Osteoblast (primary cell): ENCODE measurements at regions not wholly inside any gene's neighbourhood (a gene's known extent, or its start where the extent isn't known, plus 50 kb on each side); places are given as distances from the start of the nearest gene placed in this dataset.

Experiments
- DNase-seq: peaks from one replicate; pipeline ENCODE4 v3.0.0; 2011; ENCODE audit warnings: low spot score, mixed read lengths; ENCODE audit not compliant: insufficient read length; ENCODE audit errors: missing footprints
- H2AFZ ChIP-seq: 2 replicates; pipeline ENCODE4 v1.6.0; 2011; ENCODE audit warnings: mild to moderate bottlenecking, low read length
- H3K27ac ChIP-seq: 2 replicates; pipeline ENCODE4 v1.5.1; 2011; ENCODE audit warnings: mild to moderate bottlenecking, low read depth, low read length, moderate library complexity
- H3K27me3 ChIP-seq: 2 replicates; pipeline ENCODE4 v1.6.0; 2012; ENCODE audit warnings: mild to moderate bottlenecking, control low read depth, inconsistent platforms, low read length, moderate library complexity; ENCODE audit not compliant: insufficient read depth
- H3K36me3 ChIP-seq: 2 replicates; pipeline ENCODE4 v1.5.1; 2011; ENCODE audit warnings: mild to moderate bottlenecking, low read length, control low read depth, moderate library complexity; ENCODE audit not compliant: insufficient read depth
- H3K4me1 ChIP-seq: 2 replicates; pipeline ENCODE4 v1.5.1; 2011; ENCODE audit warnings: mild to moderate bottlenecking, low read length, control low read depth, moderate library complexity; ENCODE audit not compliant: insufficient read depth
- H3K4me2 ChIP-seq: 2 replicates; pipeline ENCODE4 v1.6.0; 2011; ENCODE audit warnings: mild to moderate bottlenecking, low read length; ENCODE audit not compliant: insufficient read depth
- H3K4me3 ChIP-seq: fragments of 200-600 bp; sonication (generic); 3 replicates; pipeline ENCODE4 v1.5.1; 2012; ENCODE audit warnings: mild to moderate bottlenecking, low read length, inconsistent platforms; ENCODE audit not compliant: insufficient read depth
- H3K79me2 ChIP-seq: 2 replicates; pipeline ENCODE4 v1.6.0; 2012; ENCODE audit warnings: mild to moderate bottlenecking, low read length, control low read depth, inconsistent platforms; ENCODE audit not compliant: insufficient read depth
- H3K9me3 ChIP-seq: 2 replicates; pipeline ENCODE4 v1.5.1; 2011; ENCODE audit warnings: low read depth, low read length, control low read depth
- H4K20me1 ChIP-seq: 2 replicates; pipeline ENCODE4 v1.6.0; 2012; ENCODE audit warnings: mild to moderate bottlenecking, low read length, control low read depth; ENCODE audit not compliant: insufficient read depth
- TF ChIP-seq, protein P1 (sequence below): IDR thresholded peaks from 2 replicates; pipeline ENCODE4 v1.5.1; 2011; ENCODE audit warnings: mild to moderate bottlenecking, low read depth, low read length, moderate library complexity; ENCODE audit errors: extremely low read depth

DNA sequence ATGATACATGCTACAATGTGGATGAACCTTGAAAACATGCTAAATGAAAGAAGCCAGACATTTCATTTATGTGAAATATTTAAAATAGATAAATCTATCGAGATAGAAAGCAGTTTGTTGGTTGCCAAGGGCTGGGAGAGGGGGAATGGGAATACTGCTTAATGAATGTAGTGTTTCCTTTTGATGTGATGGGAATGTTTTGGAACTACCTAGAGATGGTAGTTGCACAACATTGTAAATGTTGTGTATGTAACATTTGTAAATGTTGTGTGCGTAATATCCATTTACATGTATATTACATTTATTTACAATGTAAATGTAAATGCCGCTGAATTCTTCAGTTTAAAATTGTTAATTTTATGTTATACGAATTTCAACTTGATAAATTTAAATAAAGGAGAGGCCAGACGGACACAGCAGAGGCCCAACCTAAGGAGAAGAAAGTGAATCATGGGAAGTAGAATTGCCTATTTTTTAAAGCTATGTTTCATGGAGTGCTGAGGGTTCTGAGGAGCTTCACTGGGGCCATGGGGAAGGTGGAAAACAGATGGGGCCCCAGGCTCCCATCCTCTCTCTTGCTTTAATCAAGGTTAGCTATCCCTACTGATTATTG lies 60.0 kb upstream of the TEX13D start:
- no peaks in the 10 kb centered on the region for H3K9me3 ChIP-seq
- H3K4me1 ChIP-seq, result no peaks in the 10 kb centered on the region
- no peaks in the 10 kb centered on the region for H3K36me3 ChIP-seq
- TF ChIP-seq, protein P1, sequence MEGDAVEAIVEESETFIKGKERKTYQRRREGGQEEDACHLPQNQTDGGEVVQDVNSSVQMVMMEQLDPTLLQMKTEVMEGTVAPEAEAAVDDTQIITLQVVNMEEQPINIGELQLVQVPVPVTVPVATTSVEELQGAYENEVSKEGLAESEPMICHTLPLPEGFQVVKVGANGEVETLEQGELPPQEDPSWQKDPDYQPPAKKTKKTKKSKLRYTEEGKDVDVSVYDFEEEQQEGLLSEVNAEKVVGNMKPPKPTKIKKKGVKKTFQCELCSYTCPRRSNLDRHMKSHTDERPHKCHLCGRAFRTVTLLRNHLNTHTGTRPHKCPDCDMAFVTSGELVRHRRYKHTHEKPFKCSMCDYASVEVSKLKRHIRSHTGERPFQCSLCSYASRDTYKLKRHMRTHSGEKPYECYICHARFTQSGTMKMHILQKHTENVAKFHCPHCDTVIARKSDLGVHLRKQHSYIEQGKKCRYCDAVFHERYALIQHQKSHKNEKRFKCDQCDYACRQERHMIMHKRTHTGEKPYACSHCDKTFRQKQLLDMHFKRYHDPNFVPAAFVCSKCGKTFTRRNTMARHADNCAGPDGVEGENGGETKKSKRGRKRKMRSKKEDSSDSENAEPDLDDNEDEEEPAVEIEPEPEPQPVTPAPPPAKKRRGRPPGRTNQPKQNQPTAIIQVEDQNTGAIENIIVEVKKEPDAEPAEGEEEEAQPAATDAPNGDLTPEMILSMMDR, result no peak
- no peaks in the 10 kb centered on the region for H3K27me3 ChIP-seq
- no peak overlapping the region for H3K27ac ChIP-seq
- H3K79me2 ChIP-seq, result no peaks in the 10 kb centered on the region
- no peak overlapping the region for H3K4me2 ChIP-seq
- no peak overlapping the region for H2AFZ ChIP-seq
- H3K4me3 ChIP-seq, result no peak overlapping the region
- no peaks in the 10 kb centered on the region for H4K20me1 ChIP-seq
- no peak for DNase-seq

DNA sequence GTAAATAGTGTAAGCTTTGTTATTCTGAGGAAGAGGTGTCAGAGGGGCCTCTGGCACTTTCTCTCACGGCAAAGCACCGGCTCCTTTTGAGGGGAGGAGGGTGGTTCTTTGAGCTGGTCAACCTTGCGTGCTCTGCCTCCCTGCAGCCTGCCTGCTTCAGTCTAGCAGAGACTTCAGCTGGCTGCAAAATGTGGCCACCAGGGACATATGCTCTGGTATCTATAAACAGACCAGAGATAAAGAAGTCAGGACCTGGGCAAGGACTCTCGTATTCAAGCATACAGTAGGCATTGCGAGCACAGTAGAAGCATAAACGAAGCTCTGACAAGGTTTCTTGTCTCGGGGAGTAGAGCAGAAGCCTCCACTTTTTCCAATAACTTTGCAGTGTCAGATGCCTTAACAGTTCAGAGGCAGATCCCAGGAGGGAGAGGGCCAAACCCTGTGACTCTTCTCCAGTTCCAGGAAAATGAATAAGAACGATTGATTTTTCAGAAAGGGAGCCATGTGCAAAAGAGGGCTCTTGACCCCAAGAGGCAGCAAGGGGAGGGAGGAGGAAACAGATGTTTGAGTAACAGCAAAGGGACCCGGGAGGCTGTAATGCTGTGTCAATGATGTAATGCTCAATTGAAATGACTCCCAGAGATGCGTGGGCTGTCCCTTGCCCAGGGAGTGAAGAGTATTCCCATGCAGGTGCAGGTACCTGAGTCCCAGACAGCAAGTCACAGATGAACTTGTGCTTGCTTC lies 57.9 kb upstream of the TEX13D start:
- Histone ChIP-seq H3K36me3 (no peaks in the 10 kb centered on the region), H2AFZ (no peak overlapping the region), H3K4me1 (no peaks in the 10 kb centered on the region), H3K9me3 (no peaks in the 10 kb centered on the region), H3K27ac (no peak overlapping the region), H3K27me3 (no peaks in the 10 kb centered on the region), H3K79me2 (no peaks in the 10 kb centered on the region), H3K4me3 (no peak overlapping the region), H3K4me2 (no peak overlapping the region), H4K20me1 (no peaks in the 10 kb centered on the region)
- TF ChIP-seq, protein P1, result no peak
- no peak for DNase-seq

DNA sequence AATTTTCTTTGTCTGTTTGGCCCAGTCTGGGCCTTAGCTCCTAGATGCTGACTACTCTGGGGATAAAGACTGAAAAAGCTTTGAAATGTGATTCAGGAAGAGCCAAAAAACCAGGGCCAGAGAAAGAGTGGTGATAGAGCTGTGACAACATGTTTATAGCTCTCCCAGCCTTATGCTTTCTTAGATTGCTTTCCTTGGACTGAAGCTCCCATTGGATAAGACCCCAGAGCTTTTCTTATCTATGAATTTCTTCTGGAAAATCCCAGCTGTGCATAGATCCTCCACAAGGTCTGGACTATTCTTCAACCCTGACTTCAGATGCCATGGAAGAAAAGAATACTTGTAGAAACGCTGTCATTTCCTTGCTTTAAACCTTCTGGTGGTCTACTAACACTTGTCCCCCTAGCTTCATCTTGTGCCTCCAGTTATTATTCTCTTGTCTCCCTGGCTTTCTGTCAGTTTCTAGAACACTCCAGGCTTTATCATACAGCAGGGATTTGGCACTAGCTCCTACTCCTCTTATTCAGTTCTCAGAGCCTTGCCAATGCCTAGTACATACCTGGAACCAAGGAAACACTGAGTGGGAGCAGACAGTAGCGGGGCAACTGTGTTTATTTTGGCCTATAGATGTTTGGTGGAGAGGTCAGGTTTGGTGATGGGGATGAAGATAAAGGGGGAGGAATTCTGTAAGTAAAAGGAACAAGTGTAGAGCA lies 57.1 kb upstream of the TEX13D start:
- Histone ChIP-seq H3K4me1 (no peaks in the 10 kb centered on the region), H3K9me3 (no peaks in the 10 kb centered on the region), H3K79me2 (no peaks in the 10 kb centered on the region), H4K20me1 (no peaks in the 10 kb centered on the region), H3K4me2 (no peak overlapping the region), H3K27ac (no peak overlapping the region), H3K36me3 (no peaks in the 10 kb centered on the region), H2AFZ (no peak overlapping the region), H3K4me3 (no peak overlapping the region), H3K27me3 (no peaks in the 10 kb centered on the region)
- TF ChIP-seq, protein P1, result no peak
- no peak for DNase-seq
